HG02884 (cell line): ENCODE measurements at regions not wholly inside any gene's neighbourhood (a gene's known extent, or its start where the extent isn't known, plus 50 kb on each side); places are given as distances from the start of the nearest gene placed in this dataset.
"Not testable (repeated sequence)": the region's sequence is repeated elsewhere in the genome, so short reads cannot be mapped to it uniquely, and the experiment has no call there.

Experiments
- ATAC-seq: cut with Tn5 transposase; IDR thresholded peaks from one replicate; pipeline ENCODE4 v1.9.1; 2021; ENCODE audit warnings: mild to moderate bottlenecking, moderate library complexity; ENCODE audit not compliant: unreplicated experiment

GRCh38 chr16:63689068-63689467, 1432.8 kb downstream of the CDH11 start:
- no peak for ATAC-seq

DNA sequence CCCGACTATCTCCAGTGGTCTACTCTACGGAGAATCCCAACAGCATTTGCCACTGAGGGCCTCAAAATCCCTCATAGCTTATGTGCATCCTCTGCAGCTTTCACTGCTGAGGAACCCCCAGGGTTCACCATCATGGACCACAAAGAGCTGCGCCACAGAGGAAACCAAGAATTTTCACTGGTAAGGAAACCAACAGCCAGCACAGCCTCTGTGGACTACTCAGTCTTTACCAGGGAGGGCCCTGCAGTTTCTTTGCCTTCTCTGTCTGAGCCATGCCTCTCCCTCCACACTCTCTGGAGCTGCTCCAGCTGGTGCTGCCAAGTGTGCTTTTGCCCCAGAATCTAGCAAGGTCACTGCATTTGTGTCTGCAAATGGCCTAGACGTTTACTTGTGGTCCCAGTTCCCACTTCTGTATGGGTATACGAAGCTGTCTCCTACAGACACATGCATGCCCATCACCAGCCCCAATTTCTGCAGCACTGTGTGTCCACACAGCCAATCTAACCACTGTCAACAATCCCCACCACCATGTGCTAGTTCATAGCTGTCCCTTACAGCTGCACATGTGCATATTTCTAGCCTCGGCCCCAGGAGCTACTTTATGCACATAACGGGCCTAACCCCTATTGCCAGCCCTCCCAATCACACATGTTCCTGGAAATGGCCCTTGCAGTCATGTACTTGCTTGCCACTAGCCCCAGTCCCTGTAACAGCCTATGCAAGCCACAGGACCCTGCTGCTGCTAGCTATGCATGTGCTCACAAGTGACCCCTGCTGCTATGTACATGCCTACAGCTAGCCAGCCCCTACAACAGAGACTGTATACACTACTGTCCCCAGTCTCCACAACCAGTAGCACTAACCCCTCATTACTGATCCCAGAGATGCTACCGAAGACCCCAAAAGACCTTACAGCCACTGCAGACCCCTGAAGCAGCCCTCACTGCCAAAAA, 1437.4 kb downstream of the CDH11 start:
- no peak for ATAC-seq

DNA sequence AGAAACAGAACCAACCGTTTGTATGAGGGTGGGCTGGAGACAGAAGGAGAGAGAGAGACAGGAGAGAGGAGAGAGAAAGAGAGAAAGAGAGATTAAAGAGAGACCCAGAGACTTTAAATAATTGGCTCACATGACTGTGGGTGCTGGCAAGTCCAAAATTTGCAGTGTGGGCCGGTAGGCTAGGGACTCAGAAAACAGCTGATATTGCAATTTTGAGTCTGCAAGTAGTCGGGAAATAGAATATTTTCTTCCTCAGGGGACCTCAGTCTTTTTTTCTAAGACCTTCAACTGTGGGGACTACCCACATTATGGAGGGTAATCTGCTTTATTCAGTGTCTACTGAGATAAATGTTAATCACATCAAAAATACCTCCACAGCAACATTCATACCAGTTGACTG, 1439.0 kb downstream of the CDH11 start:
- ATAC-seq, result no peak

- ATAC-seq, result no peak
Measured at GRCh38 chr16:63672493-63672892, 1449.4 kb downstream of the CDH11 start.

DNA sequence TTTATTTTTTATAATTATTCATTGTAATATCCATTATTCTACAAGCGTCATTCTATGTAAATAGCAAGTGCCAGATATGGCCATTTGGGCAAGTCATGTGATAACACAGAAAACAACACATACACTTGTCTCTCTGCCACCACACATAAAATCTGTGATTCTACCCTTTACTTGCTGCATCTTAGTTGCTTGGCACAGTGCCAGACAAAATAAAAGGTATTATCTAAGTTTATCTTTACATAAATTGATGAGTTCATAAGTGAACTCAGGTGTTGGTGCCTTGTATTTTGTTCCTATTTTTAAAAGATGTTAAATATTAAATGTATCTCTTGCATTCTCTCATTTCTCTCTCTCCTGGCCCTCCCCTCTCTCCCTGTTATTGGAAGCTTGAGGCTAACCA, 1458.7 kb downstream of the CDH11 start:
- no peak for ATAC-seq

DNA sequence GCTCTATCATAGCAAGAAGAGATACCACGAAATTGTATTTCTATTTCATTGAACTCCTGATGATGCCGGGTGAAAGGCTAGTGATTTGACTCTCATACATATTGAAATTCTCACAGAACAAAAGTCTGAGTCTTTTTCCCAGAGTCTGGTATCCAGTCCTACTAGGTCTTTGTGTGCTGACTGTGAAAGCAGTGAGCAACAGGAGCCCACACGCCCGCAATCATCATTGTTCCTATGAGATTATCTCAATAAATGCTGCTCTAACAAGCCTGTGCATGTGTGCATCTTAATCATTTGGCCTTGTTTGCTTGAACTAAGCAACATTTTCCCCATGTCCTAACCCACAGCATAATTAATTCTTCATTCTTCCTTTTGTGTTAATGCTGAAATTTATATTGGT, 1466.0 kb downstream of the CDH11 start:
- no peak for ATAC-seq

GRCh38 chr16:63653044-63653839, 1468.6 kb downstream of the CDH11 start:
- no peak for ATAC-seq

DNA sequence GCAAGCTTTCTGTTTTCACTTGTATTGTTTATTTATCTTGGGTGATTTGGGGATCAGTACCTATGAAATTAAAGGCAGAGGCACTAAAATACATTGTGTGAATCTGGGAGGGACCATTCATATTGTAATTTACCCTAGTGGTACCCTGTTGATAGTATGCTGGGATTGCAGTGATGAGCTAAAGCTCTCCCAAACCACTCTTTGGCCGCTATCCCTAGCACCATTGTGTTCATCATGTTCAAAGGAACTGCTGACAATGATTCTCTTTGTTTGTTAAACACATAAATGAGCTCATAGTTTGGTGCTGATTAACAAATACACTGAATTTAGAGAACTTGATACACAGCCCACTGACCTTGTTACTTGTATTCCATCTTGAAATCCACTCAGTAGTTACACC, 1469.8 kb downstream of the CDH11 start:
- ATAC-seq, result no peak

DNA sequence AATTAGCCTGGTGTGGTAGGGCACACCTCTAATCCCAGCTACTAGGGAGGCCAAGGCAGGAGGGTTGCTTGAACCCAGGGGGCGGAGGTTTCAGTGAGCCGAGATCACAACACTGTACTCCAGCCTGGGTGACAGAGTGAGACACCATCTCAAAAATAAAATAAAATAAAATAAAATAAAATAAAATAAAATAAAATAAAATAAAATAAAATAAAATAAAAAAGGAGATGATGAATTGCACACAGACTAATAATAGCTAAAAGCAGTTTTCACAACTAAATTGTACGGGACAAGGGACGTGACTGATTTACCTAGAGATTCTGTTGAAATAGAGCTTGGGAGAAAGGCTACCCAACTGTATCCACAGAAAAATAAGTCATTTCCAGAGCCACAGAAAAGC, 1471.3 kb downstream of the CDH11 start:
- ATAC-seq, result no peak

DNA sequence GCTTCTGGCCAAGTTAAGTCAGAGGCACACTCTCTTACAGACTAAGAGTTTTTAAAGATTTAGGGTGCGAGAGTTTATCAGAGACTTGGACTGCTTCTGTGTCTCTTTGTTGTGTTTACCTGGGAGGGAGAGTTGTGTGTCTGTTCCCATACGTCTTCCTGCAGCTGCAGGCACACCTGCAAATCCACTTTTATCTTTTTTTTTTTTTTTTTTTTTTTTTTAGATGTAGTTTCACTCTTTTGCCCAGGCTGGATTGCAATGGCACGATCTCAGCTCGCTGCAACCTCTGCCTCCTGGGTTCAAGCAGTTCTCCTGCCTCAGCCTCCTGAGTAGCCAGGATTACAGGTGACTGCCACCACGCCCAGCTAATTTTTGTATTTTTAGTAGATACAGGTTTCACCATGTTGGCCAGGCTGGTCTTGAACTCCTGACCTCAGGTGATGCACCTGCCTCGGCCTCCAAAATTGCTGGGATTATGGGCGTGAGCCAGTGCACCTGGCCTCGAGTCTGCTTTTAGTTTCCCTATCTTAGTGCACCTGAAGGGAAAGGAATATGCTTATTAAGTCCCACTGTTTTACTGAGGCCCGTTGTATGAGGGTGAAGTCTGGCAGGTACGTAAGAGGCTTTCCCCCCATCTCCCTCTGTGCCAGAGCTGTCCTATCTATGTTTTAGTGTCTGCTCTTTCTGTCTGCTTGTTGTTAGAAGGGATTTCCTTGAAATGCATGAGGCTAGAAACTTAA, 1488.0 kb downstream of the CDH11 start:
- ATAC-seq, result not testable (repeated sequence)

DNA sequence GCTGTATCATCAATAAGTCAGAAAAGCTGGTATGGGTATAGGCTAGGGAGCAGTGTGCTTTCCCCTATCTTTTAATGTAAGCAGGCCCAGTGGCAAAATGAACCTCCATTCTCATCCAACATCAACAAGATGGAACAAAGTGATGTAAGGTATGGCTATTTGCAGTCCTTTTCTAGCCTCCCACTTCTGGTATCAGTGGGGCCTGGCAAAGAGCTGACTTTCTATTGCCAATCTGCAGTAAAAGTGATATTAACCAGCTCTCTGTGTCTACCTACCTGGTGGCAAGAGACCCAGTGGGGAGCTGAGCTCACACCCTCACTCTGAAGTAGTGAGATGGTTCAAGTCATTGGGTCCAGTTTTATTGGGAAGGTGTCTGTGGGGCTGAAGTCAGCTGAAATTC, 1492.6 kb downstream of the CDH11 start:
- ATAC-seq, result no peak

DNA sequence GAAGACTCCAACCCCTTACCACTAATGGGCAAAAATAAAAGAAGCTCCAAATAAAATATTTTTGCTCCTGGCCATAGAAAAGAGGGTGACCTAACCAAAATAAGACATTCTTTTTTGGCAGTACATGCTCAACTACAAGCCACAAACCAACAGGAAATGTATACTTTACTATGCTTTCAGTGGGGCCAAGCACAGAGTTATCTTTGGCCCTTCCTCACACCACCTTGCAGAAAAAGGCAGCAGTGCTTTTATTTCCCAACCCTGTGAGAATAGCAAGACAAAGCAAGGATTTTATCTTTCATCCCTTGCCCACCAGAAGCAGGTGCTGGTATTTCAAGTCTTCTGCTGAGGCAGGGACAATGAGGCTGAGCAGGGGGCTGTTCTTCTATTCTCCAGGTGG, 1493.1 kb downstream of the CDH11 start:
- ATAC-seq, result no peak

DNA sequence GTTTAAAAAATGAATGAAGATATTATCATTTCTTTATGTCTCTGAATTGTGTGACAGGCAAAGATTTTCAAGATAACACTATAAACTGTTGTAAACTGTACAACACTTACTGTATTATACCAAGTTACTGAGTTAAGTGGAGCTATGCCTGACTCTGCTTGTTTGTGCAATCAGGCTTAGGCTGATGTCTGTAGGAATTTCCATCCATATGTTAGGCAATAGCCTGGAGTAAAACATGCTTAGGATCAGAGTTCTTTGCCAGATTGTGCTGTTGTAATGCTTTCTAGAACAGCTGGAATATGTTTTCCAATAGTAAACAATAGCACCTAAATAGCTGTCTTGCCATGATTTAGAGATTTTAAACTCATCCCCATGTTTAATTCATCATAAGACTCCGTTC, 1496.7 kb downstream of the CDH11 start:
- no peak for ATAC-seq

GRCh38 chr16:63623551-63624039, 1498.3 kb downstream of the CDH11 start:
- no peak for ATAC-seq

DNA sequence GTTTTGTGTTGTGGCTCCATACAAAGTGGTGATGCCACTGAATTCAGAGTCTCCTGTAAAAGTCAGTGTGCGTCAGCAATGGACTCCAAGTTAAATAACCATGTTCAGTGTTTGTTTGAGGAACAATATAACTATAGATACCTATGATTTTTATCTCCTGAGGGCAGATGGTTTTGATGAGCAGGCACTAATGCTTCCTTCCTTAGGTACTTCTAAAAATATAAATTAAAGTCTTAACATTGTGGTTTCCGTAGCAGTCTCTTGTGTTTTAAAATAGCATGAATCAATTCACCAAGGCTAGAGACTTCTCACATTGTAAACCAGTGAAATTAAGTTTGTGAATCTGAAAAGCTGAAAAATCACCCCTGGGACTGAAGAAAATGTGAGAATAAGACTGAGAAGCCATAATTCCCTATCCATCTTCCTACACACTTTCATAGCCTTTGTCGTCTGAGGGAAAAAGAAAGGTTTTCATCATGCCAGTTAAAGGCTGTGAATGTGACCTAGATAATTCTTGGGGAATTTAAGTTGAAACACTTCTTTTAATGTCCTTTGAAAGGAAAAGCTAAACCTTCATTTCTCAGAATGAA, 1502.9 kb downstream of the CDH11 start:
- no peak for ATAC-seq

DNA sequence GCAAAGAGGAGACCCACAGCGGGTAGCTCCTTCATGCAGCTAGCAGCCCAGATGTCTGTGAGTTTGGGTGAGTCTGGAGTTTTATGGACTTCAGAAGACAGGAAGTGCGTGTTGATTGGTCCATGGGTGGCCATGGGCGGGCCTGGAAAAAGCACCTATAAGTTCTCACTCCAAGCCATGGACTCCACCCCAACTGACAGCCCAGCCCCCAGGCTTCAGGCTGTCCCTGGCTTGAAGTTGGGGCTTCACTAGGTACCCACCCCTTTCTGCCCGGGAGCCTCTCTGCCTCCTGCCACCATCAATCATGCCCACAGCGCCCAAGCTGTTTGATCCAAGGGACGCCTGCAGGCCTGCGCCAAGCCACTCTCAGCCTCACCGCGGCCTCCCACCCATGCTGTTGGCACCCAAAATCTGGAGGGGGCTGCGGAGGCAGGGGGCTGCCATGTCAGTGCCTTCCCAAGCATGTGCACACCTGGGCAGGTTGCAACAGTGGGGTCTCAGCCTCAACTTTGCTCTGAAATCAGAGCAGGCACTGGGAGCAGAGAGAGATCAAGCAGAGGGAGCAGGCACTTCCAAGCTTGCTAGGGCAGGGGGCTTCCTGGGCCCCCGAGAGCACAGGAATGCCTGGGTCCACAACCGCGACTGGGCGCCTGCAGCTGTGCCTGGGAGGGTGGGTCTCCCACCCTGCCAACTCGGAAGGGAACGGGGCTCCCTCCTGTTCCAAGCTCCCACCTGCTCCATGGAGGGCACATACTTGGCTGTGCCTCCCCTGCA, 1503.7 kb downstream of the CDH11 start:
- no peak for ATAC-seq

GRCh38 chr16:63617047-63617989, 1504.5 kb downstream of the CDH11 start:
- no peak for ATAC-seq

DNA sequence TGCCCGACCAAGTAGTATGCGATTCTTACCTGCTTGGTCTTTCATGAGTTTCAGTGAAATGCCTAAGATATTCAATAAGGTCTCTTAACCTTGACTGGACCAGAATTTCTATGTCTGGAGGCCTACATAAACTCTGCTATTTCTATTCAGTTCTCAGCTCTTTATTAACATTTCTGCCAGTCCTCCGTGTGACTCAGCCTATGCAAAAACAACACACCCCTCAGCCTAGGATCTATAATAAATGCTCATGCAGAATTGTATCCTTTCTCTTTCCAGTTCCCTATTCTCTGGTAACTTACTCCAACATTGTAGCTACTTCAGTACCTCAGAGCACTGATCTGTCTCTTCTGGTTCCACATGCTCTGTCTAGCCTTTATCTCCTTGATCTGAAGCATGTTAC, 1507.4 kb downstream of the CDH11 start:
- no peak for ATAC-seq

- no peak for ATAC-seq
Measured at GRCh38 chr16:63613701-63614100, 1508.2 kb downstream of the CDH11 start.
